IMR-90 (cell line): ENCODE measurements at regions not wholly inside any gene's neighbourhood (a gene's known extent, or its start where the extent isn't known, plus 50 kb on each side); places are given as distances from the start of the nearest gene placed in this dataset.

Experiments used
- ATAC-seq: fragments of 200-7000 bp; cut with Tn5 transposase; 2 replicates; pipeline ENCODE4 v1.9.1; 2020; ENCODE audit warnings: low read depth, mild to moderate bottlenecking, moderate library complexity
- BruUV-seq: library from RNA; stranded (reverse); fragments of 400-500 nt; replicated peaks from 2 replicates; lab custom pipeline; 2021; lab: Mats Ljungman, UMichigan
- CTCF ChIA-PET: fragments of 300-600 bp; formaldehyde crosslinking; extraction: SDS; loops from one replicate; lab custom pipeline; 2021; ENCODE audit warnings: antibody characterized with exemption; lab: Yijun Ruan, JAX
- POLR2A ChIA-PET: fragments of 300-600 bp; sonication (Branson Sonifier 250); formaldehyde crosslinking; loops from one replicate; lab custom pipeline; 2022; ENCODE audit warnings: antibody characterized with exemption; ENCODE audit not compliant: unreplicated experiment; lab: Charles Lee
- DNase-seq: peaks from one replicate; pipeline ENCODE4 v3.0.0; 2013
- H2AFZ ChIP-seq: replicated peaks from 2 replicates; pipeline ENCODE3; 2013; ENCODE audit warnings: low read length, mild to moderate bottlenecking; ENCODE audit not compliant: poor library complexity
- H2AK5ac ChIP-seq: 2 replicates; pipeline ENCODE4 v1.6.1; 2013; ENCODE audit warnings: low read depth, low read length, inconsistent platforms
- H2AK9ac ChIP-seq: replicated peaks from 2 replicates; pipeline ENCODE3; 2013; ENCODE audit warnings: mild to moderate bottlenecking, low read depth, low read length, moderate library complexity; ENCODE audit not compliant: poor library complexity
- H2BK120ac ChIP-seq: 2 replicates; pipeline ENCODE4 v1.6.1; 2013; ENCODE audit warnings: low read depth, low read length, inconsistent platforms
- H2BK15ac ChIP-seq: 3 replicates; pipeline ENCODE4 v1.6.1; 2013; ENCODE audit warnings: low read depth, low read length, inconsistent platforms
- H2BK20ac ChIP-seq: 2 replicates; pipeline ENCODE4 v1.6.1; 2013; ENCODE audit warnings: low read depth, mild to moderate bottlenecking, inconsistent platforms, low read length, moderate library complexity
- H2BK5ac ChIP-seq: 2 replicates; pipeline ENCODE4 v1.6.1; 2013; ENCODE audit warnings: mild to moderate bottlenecking, low read depth, low read length, inconsistent platforms; ENCODE audit not compliant: poor library complexity, severe bottlenecking
- H3K14ac ChIP-seq: replicated peaks from 2 replicates; pipeline ENCODE4 v1.6.1; 2013; ENCODE audit warnings: low read depth, low read length, inconsistent platforms
- H3K18ac ChIP-seq: 2 replicates; pipeline ENCODE4 v1.6.1; 2013; ENCODE audit warnings: low read depth, low read length, control low read depth
- H3K23ac ChIP-seq: 2 replicates; pipeline ENCODE4 v1.6.1; 2013; ENCODE audit warnings: low read depth, low read length, inconsistent platforms
- H3K27ac ChIP-seq: 2 replicates; pipeline ENCODE4 v1.5.1; 2013; ENCODE audit warnings: mild to moderate bottlenecking, control low read depth, low read length; ENCODE audit not compliant: insufficient read depth
- H3K27me3 ChIP-seq: 2 replicates; pipeline ENCODE4 v1.6.1; 2013; ENCODE audit warnings: low read length; ENCODE audit not compliant: control insufficient read depth, insufficient read depth
- H3K36me3 ChIP-seq: 2 replicates; pipeline ENCODE4 v1.6.1; 2013; ENCODE audit warnings: low read length, mixed read lengths; ENCODE audit not compliant: control insufficient read depth, insufficient read depth
- H3K4ac ChIP-seq: 2 replicates; pipeline ENCODE4 v1.6.1; 2013; ENCODE audit warnings: low read depth, low read length, inconsistent platforms
- H3K4me1 ChIP-seq: 2 replicates; pipeline ENCODE4 v1.6.1; 2013; ENCODE audit warnings: low read length, mixed read lengths; ENCODE audit not compliant: control insufficient read depth, insufficient read depth
- H3K4me2 ChIP-seq: 2 replicates; pipeline ENCODE4 v1.6.1; 2013; ENCODE audit warnings: low read depth, mild to moderate bottlenecking, control low read depth, low read length, moderate library complexity
- H3K4me3 ChIP-seq: 2 replicates; pipeline ENCODE4 v1.5.1; 2013; ENCODE audit warnings: low read depth, mild to moderate bottlenecking, control low read depth, low read length, moderate library complexity; ENCODE audit not compliant: insufficient read depth
- H3K56ac ChIP-seq: 2 replicates; pipeline ENCODE4 v1.6.1; 2013; ENCODE audit warnings: low read length, inconsistent platforms; ENCODE audit not compliant: insufficient read depth; ENCODE audit errors: extremely low read depth
- H3K79me1 ChIP-seq, 2 experiments: 2 replicates each; pipeline ENCODE4 v1.6.1; 2013; ENCODE audit warnings: low read length in 2 of 2, inconsistent platforms in 1 of 2, low read depth in 1 of 2
- H3K9ac ChIP-seq: 2 replicates; pipeline ENCODE4 v1.6.1; 2013; ENCODE audit warnings: low read depth, low read length, control low read depth
- H3K9me1 ChIP-seq: 2 replicates; pipeline ENCODE4 v1.6.1; 2013; ENCODE audit warnings: low read length, inconsistent platforms; ENCODE audit not compliant: insufficient read depth
- H3K9me3 ChIP-seq: 2 replicates; pipeline ENCODE4 v1.6.1; 2013; ENCODE audit warnings: low read length; ENCODE audit not compliant: control insufficient read depth, insufficient read depth
- H4K20me1 ChIP-seq: 2 replicates; pipeline ENCODE4 v1.6.1; 2013; ENCODE audit warnings: low read length, inconsistent platforms; ENCODE audit not compliant: insufficient read depth
- H4K5ac ChIP-seq: 2 replicates; pipeline ENCODE4 v1.6.1; 2013; ENCODE audit warnings: mild to moderate bottlenecking, low read depth, low read length, control low read depth
- H4K8ac ChIP-seq, 2 experiments: 2 replicates each; pipeline ENCODE4 v1.6.1; 2013; ENCODE audit warnings: low read depth in 2 of 2, low read length in 2 of 2, control low read depth in 1 of 2, inconsistent platforms in 1 of 2
- H4K91ac ChIP-seq: 2 replicates; pipeline ENCODE4 v1.6.1; 2013; ENCODE audit warnings: low read depth, low read length, inconsistent platforms; ENCODE audit not compliant: insufficient read depth
- BHLHE40 ChIP-seq: fragments of 150-350 bp; IDR thresholded peaks from 2 replicates; pipeline ENCODE4 v1.6.1; 2016; ENCODE audit warnings: mild to moderate bottlenecking, low read depth, low read length
- CEBPB ChIP-seq: IDR thresholded peaks from 2 replicates; pipeline ENCODE4 v1.6.1; 2012; ENCODE audit warnings: low read depth, low read length, improper control_type of control experiment
- CHD1 ChIP-seq: IDR thresholded peaks from 2 replicates; pipeline ENCODE4 v1.6.1; 2012; ENCODE audit warnings: low read depth, low read length, improper control_type of control experiment
- FOS ChIP-seq: fragments of 150-350 bp; IDR thresholded peaks from 2 replicates; pipeline ENCODE4 v1.6.1; 2016; ENCODE audit warnings: low read depth, low read length
- MAFK ChIP-seq: IDR thresholded peaks from 2 replicates; pipeline ENCODE4 v1.6.1; 2012; ENCODE audit warnings: low read depth, low read length, improper control_type of control experiment
- MAZ ChIP-seq: IDR thresholded peaks from 2 replicates; pipeline ENCODE4 v1.6.1; 2012; ENCODE audit warnings: low read depth, mild to moderate bottlenecking, low read length, improper control_type of control experiment, moderate library complexity, borderline replicate concordance
- MXI1 ChIP-seq: IDR thresholded peaks from 2 replicates; pipeline ENCODE4 v1.6.1; 2012; ENCODE audit warnings: low read depth, mild to moderate bottlenecking, low read length, moderate library complexity, borderline replicate concordance
- NFE2L2 ChIP-seq: fragments of 150-350 bp; IDR thresholded peaks from 2 replicates; pipeline ENCODE4 v1.6.1; 2016; ENCODE audit warnings: low read depth, mild to moderate bottlenecking, low read length
- POLR2A ChIP-seq: IDR thresholded peaks from 2 replicates; pipeline ENCODE4 v1.6.1; 2012; ENCODE audit warnings: mild to moderate bottlenecking, low read depth, low read length
- RAD21 ChIP-seq: IDR thresholded peaks from 2 replicates; pipeline ENCODE4 v1.6.1; 2012; ENCODE audit warnings: low read length, improper control_type of control experiment
- RCOR1 ChIP-seq: IDR thresholded peaks from 2 replicates; pipeline ENCODE4 v1.6.1; 2012; ENCODE audit warnings: mild to moderate bottlenecking, low read length, improper control_type of control experiment; ENCODE audit not compliant: insufficient replicate concordance
- RFX5 ChIP-seq: IDR thresholded peaks from 2 replicates; pipeline ENCODE4 v1.8.0; 2012; ENCODE audit warnings: low read depth, mild to moderate bottlenecking, low read length, moderate library complexity
- SMC3 ChIP-seq: fragments of 150-350 bp; IDR thresholded peaks from 2 replicates; pipeline ENCODE4 v1.6.1; 2016; ENCODE audit warnings: low read depth, mild to moderate bottlenecking, antibody characterized with exemption, low read length, moderate library complexity
- WGBS, 2 experiments: methylation state at CpG; one replicate each; pipeline versions ENCODE4 v1.1.5 to v1.1.7; 2013; ENCODE audit warnings: missing lambda C conversion rate in 2 of 2; ENCODE audit not compliant: insufficient read length in 1 of 2; ENCODE audit errors: extremely low coverage in 2 of 2; 5-methylcytosine and 5-hydroxymethylcytosine counted together
- dilution Hi-C: fragments of 300-500 bp; cut with HindIII; formaldehyde crosslinking; loops from one replicate; pipeline ENCODE4 v1.14.3; 2018; ENCODE audit warnings: low sequenced_read_pairs; ENCODE audit not compliant: unreplicated experiment
- in situ Hi-C: fragments of 300-500 bp; cut with MboI; formaldehyde crosslinking; loops from 3 replicates; pipeline ENCODE4 v1.14.3; 2019; ENCODE audit warnings: low sequenced_read_pairs, inconsistent platforms, mixed read lengths
- intact Hi-C: fragments of 100-400 bp; cut with micrococcal nuclease; formaldehyde crosslinking; loops from 2 replicates; pipeline ENCODE4 v1.10.0; 2022
- TF ChIP-seq, protein P1 (sequence below): fragments of 150-350 bp; IDR thresholded peaks from 2 replicates; pipeline ENCODE4 v1.6.1; 2017; ENCODE audit warnings: mild to moderate bottlenecking, antibody characterized with exemption, low read length, low read depth
- TF ChIP-seq, protein P2 (sequence below): conservative IDR thresholded peaks from 2 replicates; pipeline ENCODE4 v1.5.1; 2012; ENCODE audit warnings: mild to moderate bottlenecking, low read depth, low read length, improper control_type of control experiment
- TF ChIP-seq, protein P3 (sequence below): fragments of 150-350 bp; IDR thresholded peaks from 2 replicates; pipeline ENCODE4 v1.6.1; 2016; ENCODE audit warnings: low read depth, mild to moderate bottlenecking, low read length, moderate library complexity, borderline replicate concordance

DNA sequence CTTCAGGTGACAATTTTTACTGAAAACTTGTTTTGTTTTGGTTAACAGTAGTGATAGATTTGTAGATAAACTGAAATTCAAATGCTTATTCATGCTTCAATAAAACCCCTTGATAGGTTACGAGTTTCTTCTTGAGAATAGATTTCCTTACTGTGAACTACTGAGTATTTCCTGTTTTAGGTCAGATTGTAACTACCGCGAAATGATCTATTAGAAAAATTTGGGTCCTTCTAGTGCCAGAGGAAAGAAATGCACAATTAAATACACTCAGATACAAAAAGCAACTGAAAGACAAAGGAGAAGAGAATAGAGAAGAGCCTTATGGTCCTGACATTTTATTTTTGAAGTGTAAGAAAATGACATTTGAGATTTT, 251.7 kb upstream of the TBL1XR1 start:
- H3K4me3 ChIP-seq = no peak overlapping the region
- H3K9me3 ChIP-seq = no peaks in the 10 kb centered on the region
- BruUV-seq = no TSS peak
- WGBS, 2 experiments = no CpG with 5 or more reads among the region's 3 CpGs
- no peaks in the 10 kb centered on the region for H4K20me1 ChIP-seq
- dilution Hi-C loops = no loop called here
- no peak overlapping the region for H2AK5ac ChIP-seq
- ChIA-PET POLR2A (no interaction called here), CTCF (interaction anchor here (0.6 kb wide), 1 partner anchor 656 kb away, joined by 3 read pairs; no protein-coding TSS in a partner anchor)
- in situ Hi-C loops = no loop called here
- no peak overlapping the region for H3K9ac ChIP-seq
- H3K9me1 ChIP-seq = no peaks in the 10 kb centered on the region
- H2AFZ ChIP-seq = no peak overlapping the region
- H4K5ac ChIP-seq = no peak overlapping the region
- no peaks in the 10 kb centered on the region for H3K79me1 ChIP-seq
- H4K91ac ChIP-seq = no peak overlapping the region
- H2AK9ac ChIP-seq = no peak overlapping the region
- no peaks in the 10 kb centered on the region for H3K27me3 ChIP-seq
- no peak overlapping the region for H3K56ac ChIP-seq
- H2BK120ac ChIP-seq = no peak overlapping the region
- ATAC-seq = no peak
- no peaks in the 10 kb centered on the region for H3K36me3 ChIP-seq
- DNase-seq = no peak
- intact Hi-C loops = no loop called here
- no peak overlapping the region for H3K14ac ChIP-seq
- no peak overlapping the region for H3K23ac ChIP-seq
- H3K27ac ChIP-seq = no peak overlapping the region
- H4K8ac ChIP-seq = no peak overlapping the region
- H2BK15ac ChIP-seq = no peak overlapping the region
- H3K18ac ChIP-seq = no peak overlapping the region
- H3K4me2 ChIP-seq = no peak overlapping the region
- H3K4me1 ChIP-seq = peaks cover 2% of the 10 kb centered on the region
- H2BK5ac ChIP-seq = no peak overlapping the region
- no peak overlapping the region for H2BK20ac ChIP-seq
- H3K4ac ChIP-seq = no peak overlapping the region
- TF ChIP-seq POLR2A (no peak), CHD1 (no peak), MXI1 (no peak), RCOR1 (no peak), SMC3 (no peak), MAFK (no peak), CEBPB (no peak), RFX5 (no peak), MAZ (no peak), FOS (no peak), NFE2L2 (no peak), RAD21 (no peak), BHLHE40 (no peak)
- TF ChIP-seq, protein P1, sequence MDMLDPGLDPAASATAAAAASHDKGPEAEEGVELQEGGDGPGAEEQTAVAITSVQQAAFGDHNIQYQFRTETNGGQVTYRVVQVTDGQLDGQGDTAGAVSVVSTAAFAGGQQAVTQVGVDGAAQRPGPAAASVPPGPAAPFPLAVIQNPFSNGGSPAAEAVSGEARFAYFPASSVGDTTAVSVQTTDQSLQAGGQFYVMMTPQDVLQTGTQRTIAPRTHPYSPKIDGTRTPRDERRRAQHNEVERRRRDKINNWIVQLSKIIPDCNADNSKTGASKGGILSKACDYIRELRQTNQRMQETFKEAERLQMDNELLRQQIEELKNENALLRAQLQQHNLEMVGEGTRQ = no peak
- TF ChIP-seq, protein P2, sequence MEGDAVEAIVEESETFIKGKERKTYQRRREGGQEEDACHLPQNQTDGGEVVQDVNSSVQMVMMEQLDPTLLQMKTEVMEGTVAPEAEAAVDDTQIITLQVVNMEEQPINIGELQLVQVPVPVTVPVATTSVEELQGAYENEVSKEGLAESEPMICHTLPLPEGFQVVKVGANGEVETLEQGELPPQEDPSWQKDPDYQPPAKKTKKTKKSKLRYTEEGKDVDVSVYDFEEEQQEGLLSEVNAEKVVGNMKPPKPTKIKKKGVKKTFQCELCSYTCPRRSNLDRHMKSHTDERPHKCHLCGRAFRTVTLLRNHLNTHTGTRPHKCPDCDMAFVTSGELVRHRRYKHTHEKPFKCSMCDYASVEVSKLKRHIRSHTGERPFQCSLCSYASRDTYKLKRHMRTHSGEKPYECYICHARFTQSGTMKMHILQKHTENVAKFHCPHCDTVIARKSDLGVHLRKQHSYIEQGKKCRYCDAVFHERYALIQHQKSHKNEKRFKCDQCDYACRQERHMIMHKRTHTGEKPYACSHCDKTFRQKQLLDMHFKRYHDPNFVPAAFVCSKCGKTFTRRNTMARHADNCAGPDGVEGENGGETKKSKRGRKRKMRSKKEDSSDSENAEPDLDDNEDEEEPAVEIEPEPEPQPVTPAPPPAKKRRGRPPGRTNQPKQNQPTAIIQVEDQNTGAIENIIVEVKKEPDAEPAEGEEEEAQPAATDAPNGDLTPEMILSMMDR = no peak
- TF ChIP-seq, protein P3, sequence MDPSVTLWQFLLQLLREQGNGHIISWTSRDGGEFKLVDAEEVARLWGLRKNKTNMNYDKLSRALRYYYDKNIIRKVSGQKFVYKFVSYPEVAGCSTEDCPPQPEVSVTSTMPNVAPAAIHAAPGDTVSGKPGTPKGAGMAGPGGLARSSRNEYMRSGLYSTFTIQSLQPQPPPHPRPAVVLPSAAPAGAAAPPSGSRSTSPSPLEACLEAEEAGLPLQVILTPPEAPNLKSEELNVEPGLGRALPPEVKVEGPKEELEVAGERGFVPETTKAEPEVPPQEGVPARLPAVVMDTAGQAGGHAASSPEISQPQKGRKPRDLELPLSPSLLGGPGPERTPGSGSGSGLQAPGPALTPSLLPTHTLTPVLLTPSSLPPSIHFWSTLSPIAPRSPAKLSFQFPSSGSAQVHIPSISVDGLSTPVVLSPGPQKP = no peak
